ENCODE measurements at regions not wholly inside any gene's neighbourhood (a gene's known extent, or its start where the extent isn't known, plus 50 kb on each side); places are given as distances from the start of the nearest gene placed in this dataset.

DNA sequence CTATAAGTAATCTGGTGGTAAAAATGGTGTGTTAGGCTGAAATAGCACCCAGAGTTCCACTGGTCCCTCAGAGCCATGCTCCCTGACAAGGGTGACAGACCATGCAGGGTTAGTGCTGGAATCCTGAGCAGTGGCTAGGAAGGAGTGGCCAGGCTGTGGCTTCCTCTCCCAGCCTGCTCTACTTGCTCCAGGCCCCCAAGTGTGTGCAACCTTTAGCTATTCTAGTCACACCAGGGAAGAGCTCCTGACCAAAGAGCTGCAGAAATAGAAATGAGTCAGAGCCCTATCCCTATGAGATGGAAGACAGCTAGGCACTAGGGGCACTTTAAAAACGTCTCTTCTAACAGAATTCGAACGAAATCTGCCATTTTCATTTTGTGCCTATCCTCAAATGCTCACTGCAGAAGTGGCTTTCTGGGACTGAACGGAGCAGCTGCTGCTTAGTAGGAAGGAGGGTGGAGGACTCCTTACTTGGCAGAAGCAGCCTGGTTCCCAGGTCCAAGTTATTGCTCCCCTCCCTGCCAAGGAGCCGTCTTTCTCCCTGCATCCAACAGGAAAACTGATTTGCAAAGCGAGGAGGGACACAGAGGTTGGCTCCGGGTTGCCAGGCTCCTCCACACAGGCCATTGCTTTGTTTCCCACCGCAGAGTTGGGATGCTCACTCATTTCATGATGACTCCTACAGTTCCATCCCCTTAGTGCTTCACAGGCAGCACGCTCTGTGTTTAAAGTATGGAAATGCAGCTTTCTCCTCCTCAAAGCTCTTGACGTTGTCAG, 754.5 kb downstream of the C6orf118 start:
- no peak for DNase-seq (ENCODE audit: low spot score)

DNA sequence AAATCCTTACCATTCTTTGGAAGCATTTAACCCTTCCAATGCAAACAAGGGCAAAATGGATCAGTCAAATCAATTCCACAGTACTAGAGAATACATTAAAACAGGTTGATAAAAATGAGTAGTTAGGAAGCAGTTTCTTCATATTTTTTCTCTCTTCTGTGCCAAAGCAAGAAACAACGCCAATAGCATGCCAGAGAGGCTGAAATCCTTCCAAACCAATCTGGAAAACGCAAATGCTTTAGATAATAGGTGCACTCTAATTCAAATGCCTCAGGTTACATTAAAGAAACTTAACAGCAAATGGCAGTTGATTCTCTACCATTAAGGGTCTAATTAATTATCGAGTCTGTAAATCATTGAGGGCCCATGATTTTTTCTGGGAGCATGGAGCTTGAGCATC, 755.2 kb downstream of the C6orf118 start:
- no peak for DNase-seq (ENCODE audit: low spot score)

DNA sequence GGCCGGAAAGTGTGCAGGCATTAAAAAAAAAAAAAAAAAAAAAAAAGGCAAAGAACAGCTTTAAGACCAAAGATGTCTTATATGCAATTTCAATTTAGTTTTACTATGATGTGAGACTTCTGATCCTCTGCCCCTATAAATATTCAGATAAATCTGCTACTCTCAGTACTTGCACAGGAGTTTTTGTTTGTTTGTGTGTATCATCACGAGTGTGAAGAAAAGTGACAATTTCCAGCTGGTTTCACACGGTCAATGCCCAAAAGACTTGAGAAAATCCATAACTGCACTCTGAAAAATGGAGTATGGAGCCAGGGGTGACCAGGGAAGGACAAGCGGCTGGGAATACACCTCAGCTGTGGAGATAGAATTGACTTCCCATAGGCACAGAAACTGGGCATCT, 757.7 kb downstream of the C6orf118 start:
- no peak for DNase-seq (ENCODE audit: low spot score)

DNA sequence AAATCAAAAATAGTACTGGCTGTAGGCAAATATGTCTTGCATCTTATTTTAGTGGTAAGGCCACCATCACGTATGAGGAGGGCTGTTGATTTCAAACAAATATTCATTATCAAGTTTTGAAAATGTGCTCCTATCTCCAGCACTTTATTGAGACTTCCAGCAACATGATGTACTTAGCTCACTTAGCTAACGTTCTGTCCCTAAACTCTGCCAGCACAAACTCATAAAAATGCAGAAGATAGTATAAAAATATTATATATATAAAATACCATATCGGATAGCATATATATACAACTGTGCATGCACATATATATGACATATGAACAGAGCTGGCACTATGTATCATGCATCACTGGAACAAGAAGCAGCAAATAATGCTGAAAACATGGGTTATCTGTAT, 762.3 kb downstream of the C6orf118 start:
- no peak for DNase-seq (ENCODE audit: low spot score)

DNA sequence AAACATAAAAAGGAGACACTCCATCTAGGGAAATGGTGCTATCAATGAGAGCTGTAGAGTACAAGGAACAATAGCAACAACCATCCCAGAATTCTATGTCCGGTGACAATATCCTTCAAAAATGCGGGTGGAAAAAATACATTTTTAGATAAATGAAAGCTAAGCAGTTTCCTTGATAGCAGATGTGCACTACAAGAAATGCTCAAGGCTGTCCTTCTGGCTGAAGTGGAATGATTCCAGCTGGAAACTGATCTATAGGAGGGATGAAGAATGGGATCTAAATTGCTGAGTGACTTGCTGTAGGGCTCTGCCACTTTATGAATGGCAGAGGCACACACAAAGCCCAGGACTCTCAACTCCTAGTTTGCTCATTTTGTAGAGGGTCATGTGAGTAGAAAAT, 763.1 kb downstream of the C6orf118 start:
- DNase-seq (ENCODE audit: low spot score), result no peak

DNA sequence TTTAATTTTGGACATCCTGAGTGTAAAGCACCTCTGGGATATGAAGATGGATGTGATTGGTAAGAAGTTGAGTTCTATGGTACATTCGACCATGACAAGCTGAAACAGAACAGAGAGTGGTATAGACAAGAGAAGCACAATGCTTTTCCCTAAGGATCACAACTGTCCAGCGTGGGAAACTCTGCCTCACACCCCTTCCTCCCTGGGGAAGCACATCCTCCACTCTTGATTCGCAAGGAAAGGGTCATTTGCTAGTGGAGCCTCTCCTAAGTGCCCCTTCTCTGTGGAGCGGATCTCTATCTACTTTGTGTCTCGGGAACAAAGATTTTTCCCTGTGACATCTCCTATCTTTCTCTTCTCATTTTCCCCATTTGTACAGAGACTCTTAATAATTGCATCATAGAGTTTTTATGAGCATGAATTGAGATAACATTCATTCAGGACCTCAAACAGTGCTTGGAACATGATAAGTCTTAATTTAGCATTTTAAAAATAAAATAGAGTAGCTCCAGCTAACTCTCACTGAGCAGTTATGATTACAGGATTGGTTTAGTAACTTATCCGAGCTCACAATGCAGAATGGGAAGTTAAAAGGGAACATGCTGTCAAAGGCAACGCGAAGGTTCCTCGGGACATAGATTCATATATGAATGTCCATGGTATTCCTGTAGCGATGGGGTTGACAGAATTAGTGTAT, 775.2 kb downstream of the C6orf118 start:
- DNase-seq (ENCODE audit: low spot score), result no peak

DNA sequence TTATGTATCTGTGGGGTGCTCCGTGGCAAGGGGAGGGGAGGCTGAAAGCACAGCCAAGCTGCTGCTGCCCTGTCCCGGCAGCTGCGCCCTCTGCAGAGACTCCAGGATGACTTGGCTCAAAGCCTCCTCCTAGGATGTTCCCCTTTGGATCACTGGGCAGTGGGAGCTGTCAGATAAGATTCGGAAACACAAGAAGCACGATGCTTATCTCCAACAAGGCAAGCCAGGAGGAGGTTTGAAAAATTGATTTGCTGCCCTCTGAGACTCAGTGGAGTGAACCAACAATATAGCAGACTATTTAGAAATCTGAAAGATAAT, 776.4 kb downstream of the C6orf118 start:
- no peak for DNase-seq (ENCODE audit: low spot score)

DNA sequence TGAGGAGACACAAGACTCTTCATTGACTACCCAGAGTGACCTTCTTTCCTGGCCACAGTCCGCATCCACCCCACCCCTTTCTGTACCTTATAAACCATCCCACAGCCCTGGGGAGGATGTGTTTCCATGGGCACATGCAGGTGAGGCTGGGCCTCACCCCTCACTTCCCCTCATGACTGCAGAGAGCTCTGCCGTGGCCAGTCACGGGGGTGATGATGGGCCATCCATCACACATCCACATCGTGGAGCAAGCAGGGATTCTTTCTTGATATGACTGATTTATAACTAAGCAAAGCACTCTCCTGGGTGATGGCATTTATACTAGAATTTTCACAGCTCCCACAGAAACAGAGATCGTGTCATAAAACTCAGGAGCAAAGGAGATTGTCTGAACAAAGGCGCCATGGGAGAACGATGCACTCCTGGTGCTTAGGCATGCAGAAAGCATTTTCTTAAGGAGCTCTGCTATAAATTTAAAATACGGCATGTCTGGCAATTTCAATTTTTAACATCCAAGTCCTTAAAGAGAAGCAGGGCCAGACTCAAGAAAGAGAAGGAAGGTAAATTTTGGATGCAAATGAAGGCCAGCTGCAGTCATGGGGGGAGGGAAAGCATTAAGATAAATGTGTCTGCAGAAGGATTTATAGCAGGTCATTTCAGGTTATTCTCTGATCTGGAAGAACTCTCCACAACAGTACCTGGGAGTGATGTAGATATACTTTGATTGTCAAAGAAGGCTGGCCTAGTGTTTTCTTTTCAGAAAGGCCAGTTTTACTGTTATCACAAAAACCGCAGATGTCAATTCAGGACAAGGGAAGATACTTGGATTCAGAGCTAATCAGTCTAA, 777.0 kb downstream of the C6orf118 start:
- DNase-seq (ENCODE audit: low spot score), result no peak

DNA sequence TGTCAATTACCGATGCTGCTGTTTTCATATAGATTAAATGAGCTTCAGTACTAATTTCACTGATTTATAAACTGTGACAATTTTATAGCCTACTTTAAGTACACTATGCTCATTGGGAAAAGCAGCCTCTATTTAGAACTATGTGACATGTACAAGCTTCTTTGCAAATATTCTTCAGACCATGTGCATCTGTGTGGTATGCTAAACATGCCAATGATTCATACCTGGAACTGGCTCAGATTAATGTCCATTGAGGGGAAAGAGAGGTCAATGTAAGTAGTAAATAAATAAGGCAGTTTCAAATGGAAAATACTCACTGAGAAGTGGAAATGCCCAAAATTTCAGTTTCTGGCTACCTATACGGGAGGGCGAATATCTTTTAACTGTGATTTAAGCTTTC, 777.7 kb downstream of the C6orf118 start:
- no peak for DNase-seq (ENCODE audit: low spot score)

DNA sequence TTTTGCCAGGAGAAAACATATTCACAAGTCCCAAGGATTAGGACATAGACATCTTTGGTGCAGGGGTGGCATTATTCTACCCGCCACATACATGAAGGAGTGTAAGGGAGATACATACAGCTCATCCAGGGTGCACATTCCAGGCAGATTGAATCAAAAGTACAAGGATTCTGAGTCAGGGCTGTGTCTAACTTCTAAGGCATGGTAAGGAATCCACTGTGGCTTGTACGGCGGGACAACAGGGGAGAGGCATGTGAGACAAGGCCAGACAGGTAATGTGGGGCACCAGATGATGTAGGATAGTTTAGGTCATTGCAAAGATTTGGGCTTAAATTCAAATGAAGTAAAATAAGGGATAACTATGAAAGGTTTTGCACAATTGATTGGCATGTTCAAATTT, 780.9 kb downstream of the C6orf118 start:
- no peak for DNase-seq (ENCODE audit: low spot score)

DNA sequence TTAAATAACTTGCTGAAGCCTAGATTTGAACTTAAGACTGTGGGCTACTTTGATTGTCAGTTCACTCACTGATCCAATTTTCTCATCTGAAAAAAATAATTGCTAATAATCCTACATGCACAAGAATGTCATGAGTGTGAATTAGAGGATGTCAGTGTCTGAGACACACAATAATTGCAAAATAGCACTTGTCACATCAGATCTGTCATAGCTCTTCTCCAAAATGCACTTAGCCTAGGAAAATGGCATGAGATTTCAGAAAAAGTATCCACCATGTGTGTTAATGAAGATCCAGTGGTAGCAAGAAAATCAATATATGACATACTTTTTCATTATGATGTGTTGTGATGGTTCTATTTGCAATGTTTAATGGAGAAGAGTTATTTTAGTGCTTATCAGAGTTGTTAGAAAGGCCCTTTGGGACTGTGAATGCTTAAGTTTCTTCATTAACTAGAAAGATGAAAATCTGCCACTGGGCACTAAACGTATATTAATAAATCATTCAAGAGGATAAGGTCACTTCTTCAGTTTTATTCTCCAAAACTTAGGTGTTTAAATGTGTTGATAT, 786.2 kb downstream of the C6orf118 start:
- DNase-seq (ENCODE audit: low spot score), result no peak

DNA sequence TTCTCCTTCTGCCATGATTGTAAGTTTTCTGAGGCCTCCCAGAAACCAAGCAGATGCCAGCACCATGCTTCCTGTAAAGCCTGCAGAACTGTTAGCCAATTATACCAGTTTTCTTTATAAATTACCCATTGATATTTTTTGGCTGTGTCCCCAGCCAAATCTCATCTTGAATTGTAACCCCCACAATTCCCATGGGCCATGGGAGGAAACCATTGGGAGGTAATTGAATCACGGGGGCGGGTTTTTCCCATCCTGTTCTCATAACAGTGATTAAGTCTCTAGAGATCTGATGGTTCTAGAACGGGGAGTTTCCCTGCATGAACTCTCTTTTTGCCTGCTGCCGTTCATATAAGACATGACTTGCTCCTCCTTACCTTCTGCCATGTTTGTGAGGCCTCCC, 788.5 kb downstream of the C6orf118 start:
- DNase-seq (ENCODE audit: low spot score), result no peak

DNA sequence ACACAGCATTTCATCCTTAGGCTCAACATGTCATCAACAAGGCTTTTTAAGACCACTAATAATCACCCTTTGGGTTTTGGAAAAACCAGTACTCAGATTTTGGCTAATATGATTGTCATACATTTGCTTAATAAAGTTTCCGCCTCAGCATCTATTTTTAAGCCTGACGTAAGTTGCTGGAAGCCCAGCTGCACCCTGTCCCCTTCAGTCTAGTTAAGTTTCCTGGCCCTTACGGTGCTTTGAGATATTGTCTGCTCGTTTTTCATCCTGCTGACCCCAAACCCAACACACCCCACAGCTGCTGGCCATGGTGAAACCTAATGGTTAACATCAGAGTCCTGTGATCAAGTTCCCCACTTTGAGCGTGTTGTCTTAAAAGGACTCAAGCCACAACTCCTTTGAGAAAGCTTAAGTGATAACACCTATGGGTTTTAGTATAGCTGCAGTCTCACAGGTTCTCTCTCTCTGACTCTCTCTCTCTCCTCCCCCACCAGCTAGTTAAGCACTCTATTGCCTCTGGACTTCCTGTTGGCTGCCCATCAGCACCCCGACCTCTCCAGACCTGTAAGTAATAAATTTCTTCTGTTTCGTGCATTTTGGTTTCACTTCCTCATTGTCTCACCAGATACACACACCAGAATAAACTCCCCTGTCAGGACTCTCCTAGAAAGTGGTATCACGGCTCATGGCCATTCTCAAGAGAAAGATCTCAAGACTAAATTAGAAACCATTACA, 802.0 kb downstream of the C6orf118 start:
- no peak for DNase-seq (ENCODE audit: low spot score)

DNA sequence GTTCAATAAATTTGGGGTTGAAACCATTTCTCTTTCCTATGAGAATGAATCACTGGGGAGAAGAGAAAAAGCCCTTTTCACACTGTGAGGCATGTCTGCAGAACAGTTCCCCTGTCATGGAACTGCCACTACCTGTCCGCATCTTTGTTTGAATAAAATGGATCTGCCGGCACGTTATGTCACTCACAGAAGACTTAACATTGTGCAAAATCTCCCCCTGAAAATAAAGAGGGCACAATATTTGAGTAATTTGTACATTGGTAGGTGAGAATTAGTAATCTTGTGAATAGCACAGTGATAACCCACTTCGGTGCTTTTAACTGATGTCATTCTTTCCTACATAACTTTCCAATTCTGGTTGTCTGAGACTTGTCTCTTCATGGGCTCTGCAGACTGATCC, 804.0 kb downstream of the C6orf118 start:
- no peak for DNase-seq (ENCODE audit: low spot score)

DNA sequence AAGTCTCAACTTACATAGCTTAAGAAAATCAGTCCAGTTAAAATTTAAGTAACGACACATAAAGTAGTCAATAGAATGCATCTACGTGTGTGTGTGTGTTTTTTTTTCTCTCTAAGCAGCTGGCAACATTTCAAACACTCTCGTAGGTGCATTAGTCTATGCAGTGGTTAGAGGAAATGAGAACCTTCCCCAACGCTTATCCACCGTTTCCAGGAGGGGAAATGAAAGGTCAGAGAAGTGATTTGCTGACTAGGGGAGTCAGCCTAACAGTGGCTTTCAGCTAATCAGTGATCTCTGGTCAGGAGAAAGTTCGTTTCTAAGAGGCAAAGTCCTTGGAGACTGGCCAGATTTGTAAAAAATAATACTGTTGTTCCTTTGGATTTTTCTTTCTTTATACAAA, 806.6 kb downstream of the C6orf118 start:
- DNase-seq (ENCODE audit: low spot score), result no peak

DNA sequence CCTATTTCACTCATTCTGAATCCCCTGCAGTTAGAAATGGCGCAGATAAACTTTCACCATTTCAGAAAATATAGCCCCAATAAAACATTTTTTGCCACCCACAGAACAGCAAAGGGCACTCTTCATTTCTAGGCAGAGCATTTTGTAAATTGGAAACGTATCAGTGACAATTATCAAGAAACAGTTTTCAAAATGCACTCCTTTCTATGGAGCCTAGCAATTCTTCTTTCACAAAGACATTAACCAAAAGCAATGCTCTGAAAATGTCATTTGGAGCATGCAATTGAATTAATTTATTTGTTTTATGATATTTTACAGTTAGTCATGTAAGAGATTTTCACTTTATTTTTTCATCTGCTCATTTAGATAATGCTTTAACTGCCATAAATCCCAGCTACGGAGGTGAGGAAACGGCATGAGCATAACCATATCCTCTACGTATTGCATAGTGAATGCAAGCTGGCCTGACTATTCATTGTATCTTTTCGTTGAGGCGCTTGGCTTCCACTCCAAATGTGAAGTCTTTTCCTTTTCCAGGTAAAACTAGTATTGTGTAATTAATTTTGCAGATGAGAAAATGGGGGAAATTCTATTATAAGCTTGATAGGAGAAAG, 813.4 kb downstream of the C6orf118 start:
- DNase-seq (ENCODE audit: low spot score), result no peak

DNA sequence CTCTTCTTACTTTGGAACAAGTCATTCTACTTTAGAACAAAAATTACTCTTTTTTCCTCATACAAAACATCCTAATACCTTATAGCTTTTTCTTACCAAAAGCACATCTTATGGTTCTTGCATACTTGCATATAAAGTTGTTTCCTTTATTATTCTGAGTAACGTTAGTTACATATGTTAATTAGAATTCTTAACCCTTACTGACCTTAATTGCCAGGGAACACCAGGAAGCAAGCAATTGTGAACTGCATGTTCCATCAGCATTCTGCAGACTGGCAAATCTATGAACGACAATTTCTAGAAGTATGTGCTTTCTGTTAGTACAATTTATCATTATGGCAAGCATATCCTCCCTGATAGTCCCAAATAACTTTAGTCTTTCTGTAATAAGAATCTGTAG, 831.0 kb downstream of the C6orf118 start:
- DNase-seq (ENCODE audit: low spot score), result no peak

DNA sequence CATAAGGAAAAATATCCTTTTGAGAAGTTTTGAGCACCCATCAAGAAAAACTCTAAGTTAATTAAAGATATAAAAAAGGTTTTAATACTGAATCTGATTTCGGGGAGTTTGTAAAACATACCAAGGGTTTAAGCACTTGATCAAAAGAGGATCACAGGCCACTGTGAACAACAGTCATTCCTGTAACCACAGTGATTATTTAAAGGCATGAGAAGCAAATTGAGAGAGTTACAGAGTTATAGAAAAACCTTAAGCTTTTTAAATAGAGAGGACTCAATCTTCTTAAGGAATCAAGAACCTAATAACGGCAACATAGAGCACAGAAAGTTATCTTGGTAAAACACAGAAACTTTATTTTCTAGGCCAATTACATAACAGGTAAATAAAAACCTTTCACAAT, 831.6 kb downstream of the C6orf118 start:
- no peak for DNase-seq (ENCODE audit: low spot score)

DNA sequence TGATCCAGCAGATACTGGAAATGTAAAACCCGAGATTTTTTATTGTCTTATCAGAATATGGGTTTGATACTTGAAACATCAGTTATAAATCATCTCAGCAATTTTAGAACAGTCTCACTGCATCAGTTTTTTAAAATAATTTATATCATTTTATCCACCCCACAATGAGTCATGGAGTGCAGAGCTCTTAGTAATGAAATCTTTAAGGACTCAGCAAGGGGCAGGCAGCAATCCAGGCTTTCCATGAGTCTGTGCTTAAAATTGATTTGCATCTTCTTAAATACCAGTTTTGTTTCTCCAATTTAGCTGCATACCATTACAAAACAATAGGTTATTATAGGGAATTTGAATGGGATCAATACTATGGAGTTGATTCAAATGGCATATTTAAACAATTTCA, 832.3 kb downstream of the C6orf118 start:
- no peak for DNase-seq (ENCODE audit: low spot score)

DNA sequence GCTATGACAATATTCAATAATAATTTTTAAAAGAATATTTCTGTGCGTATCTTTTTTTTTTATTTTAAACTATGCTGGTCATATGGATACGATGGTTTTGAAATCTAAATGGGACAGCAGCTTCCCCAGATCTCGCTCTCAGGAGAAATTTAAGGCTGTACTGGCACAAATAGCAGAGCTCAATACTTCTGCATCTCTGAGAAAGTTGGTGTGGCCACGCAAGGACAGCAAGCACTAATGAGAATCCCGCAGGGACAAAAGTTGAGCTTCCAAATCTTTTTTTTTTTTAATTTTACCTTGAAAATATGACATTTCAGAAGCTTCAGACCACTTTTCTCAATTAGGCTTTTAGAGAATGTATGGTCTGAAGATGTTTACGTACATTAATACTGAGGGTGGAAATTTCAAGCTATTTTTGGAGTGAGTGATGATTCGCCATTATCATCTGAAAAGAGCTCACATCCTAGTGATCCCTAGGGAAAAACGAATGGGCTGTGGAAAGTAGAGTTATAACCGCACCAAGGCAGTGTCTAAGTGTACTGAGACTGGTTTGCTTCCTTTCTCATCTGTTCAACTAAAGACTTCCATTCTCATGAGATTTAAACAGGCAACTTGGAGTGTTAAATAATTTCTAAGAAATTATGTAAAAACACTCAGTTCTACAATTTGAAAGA, 840.0 kb downstream of the C6orf118 start:
- DNase-seq (ENCODE audit: low spot score), result no peak

DNA sequence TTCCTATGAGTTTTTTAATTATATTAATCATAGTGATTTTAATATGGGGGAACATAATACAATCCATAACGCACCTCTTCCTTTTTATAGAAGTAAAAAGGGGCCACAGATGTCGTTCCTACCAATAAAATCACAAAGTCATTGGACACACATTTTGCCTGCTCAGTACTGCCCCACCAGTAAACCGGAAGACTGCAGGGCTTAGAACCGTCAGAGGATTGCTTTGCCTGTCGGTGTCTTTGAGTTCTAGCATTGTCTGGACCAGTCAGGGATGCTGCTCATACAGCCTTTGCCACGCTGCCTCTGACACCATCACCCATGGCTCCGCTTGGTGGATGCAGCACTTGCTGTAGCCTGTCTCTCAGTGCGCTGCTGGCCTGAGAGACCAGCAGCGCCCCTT, 853.6 kb downstream of the C6orf118 start:
- no peak for DNase-seq (ENCODE audit: low spot score)
